ENCODE measurements at regions not wholly inside any gene's neighbourhood (a gene's known extent, or its start where the extent isn't known, plus 50 kb on each side); places are given as distances from the start of the nearest gene placed in this dataset.

GRCh38 chr1:87786229-87786628 is 457.5 kb downstream of the LMO4 start:
- Mint-ChIP-seq H3K27me3 (ENCODE audit: low read depth) (no peaks in the 10 kb centered on the region), H3K27ac (ENCODE audit: unreplicated experiment) (no peak overlapping the region), H3K9me3 (ENCODE audit: low read depth) (peaks cover 3% of the 10 kb centered on the region), H3K36me3 (ENCODE audit: low read depth) (no peaks in the 10 kb centered on the region), H3K4me1 (ENCODE audit: low read depth) (peaks cover 16% of the 10 kb centered on the region), H3K4me3 (ENCODE audit: unreplicated experiment) (no peak overlapping the region)
- TF ChIP-seq CTCF (IDR thresholded peaks at IDR 0.05): no peak
- DNase-seq (ENCODE audit: low spot score): no peak

GRCh38 chr1:87786861-87787545 is 458.3 kb downstream of the LMO4 start:
- H3K4me1 Mint-ChIP-seq (ENCODE audit: low read depth): peaks cover 16% of the 10 kb centered on the region
- H3K9me3 Mint-ChIP-seq (ENCODE audit: low read depth): peaks cover 3% of the 10 kb centered on the region
- no peak overlapping the region for H3K4me3 Mint-ChIP-seq (ENCODE audit: unreplicated experiment)
- H3K27me3 Mint-ChIP-seq (ENCODE audit: low read depth): no peaks in the 10 kb centered on the region
- no peak for TF ChIP-seq CTCF (IDR thresholded peaks at IDR 0.05)
- no peak overlapping the region for H3K27ac Mint-ChIP-seq (ENCODE audit: unreplicated experiment)
- no peaks in the 10 kb centered on the region for H3K36me3 Mint-ChIP-seq (ENCODE audit: low read depth)
- no peak for DNase-seq (ENCODE audit: low spot score)

GRCh38 chr1:87787551-87787950 is 458.9 kb downstream of the LMO4 start:
- no peak overlapping the region for H3K4me3 Mint-ChIP-seq (ENCODE audit: unreplicated experiment)
- H3K36me3 Mint-ChIP-seq (ENCODE audit: low read depth): no peaks in the 10 kb centered on the region
- peaks cover 3% of the 10 kb centered on the region for H3K9me3 Mint-ChIP-seq (ENCODE audit: low read depth)
- no peak overlapping the region for H3K27ac Mint-ChIP-seq (ENCODE audit: unreplicated experiment)
- no peak for DNase-seq (ENCODE audit: low spot score)
- no peaks in the 10 kb centered on the region for H3K27me3 Mint-ChIP-seq (ENCODE audit: low read depth)
- TF ChIP-seq CTCF (IDR thresholded peaks at IDR 0.05): peak; percentile 36
- peaks cover 14% of the 10 kb centered on the region for H3K4me1 Mint-ChIP-seq (ENCODE audit: low read depth)

- no peaks in the 10 kb centered on the region for H3K36me3 Mint-ChIP-seq (ENCODE audit: low read depth)
- no peak for DNase-seq (ENCODE audit: low spot score)
- TF ChIP-seq CTCF (IDR thresholded peaks at IDR 0.05): no peak
- no peaks in the 10 kb centered on the region for H3K9me3 Mint-ChIP-seq (ENCODE audit: low read depth)
- no peak overlapping the region for H3K27ac Mint-ChIP-seq (ENCODE audit: unreplicated experiment)
- no peak overlapping the region for H3K4me3 Mint-ChIP-seq (ENCODE audit: unreplicated experiment)
- H3K27me3 Mint-ChIP-seq (ENCODE audit: low read depth): no peaks in the 10 kb centered on the region
- H3K4me1 Mint-ChIP-seq (ENCODE audit: low read depth): peaks cover 22% of the 10 kb centered on the region
Measured at GRCh38 chr1:87790756-87791155, 462.1 kb downstream of the LMO4 start.

GRCh38 chr1:87791931-87792740 is 463.5 kb downstream of the LMO4 start:
- H3K27me3 Mint-ChIP-seq (ENCODE audit: low read depth): no peaks in the 10 kb centered on the region
- no peak for DNase-seq (ENCODE audit: low spot score)
- H3K4me3 Mint-ChIP-seq (ENCODE audit: unreplicated experiment): no peak overlapping the region
- no peak for TF ChIP-seq CTCF (IDR thresholded peaks at IDR 0.05)
- H3K27ac Mint-ChIP-seq (ENCODE audit: unreplicated experiment): no peak overlapping the region
- H3K36me3 Mint-ChIP-seq (ENCODE audit: low read depth): no peaks in the 10 kb centered on the region
- H3K4me1 Mint-ChIP-seq (ENCODE audit: low read depth): peaks cover 29% of the 10 kb centered on the region
- H3K9me3 Mint-ChIP-seq (ENCODE audit: low read depth): no peaks in the 10 kb centered on the region
